ENCODE measurements at regions not wholly inside any gene's neighbourhood (a gene's known extent, or its start where the extent isn't known, plus 50 kb on each side); places are given as distances from the start of the nearest gene placed in this dataset.

DNA sequence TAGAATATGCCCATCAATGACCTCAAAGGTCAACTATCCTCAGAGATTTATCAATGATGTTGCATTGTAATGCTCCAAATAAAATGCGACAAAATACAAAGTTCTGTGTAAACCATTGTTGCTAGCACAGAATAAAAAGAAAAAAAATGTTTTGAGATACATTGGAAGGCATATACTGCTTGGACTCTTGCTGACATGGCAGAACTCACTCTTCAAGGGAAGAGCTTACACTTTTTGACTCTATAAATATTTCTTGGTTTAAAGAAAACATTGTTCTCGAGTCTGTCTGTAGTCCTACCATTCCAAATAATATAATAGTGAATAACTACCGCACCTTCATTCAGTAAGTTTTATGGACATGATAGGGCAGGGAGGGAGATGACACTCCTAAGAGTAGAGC, 178.7 kb upstream of the RSPO3 start:
- WGBS, 5 donors: 79 to 94% (median 86%) methylated on average over 3 of the region's 3 CpGs
- intact Hi-C loops (cut with DNase I; ENCODE audit: low total_unique reads): no loop called here

DNA sequence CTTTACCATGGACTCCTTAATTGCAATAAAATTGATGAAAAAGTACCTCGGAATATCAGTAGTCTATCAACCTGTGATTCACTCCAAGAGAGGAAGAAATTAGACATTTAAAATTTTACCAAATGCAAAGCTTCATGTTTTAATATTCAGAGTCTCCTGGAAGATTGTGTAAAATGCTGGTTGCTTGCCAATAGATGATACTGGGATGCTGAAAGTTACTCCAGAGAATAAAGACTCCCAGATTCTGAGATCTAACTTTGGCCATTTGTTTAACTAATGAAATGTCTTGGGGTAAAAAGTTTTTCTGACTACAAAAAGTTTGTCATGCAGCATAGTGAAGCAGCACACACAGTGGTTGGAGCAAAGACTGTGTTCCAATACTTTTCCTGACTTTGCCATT, 176.7 kb upstream of the RSPO3 start:
- Histone ChIP-seq H3K4me1 (no peaks in the 10 kb centered on the region), H3K36me3 (no peaks in the 10 kb centered on the region), H3K4me3 (no peak overlapping the region), H3K27me3 (replicated peaks in 1 of 7) (no peaks in the 10 kb centered on the region), H3K27ac (no peak overlapping the region), H3K9me3 (no peaks in the 10 kb centered on the region)
- TF ChIP-seq, protein P1, sequence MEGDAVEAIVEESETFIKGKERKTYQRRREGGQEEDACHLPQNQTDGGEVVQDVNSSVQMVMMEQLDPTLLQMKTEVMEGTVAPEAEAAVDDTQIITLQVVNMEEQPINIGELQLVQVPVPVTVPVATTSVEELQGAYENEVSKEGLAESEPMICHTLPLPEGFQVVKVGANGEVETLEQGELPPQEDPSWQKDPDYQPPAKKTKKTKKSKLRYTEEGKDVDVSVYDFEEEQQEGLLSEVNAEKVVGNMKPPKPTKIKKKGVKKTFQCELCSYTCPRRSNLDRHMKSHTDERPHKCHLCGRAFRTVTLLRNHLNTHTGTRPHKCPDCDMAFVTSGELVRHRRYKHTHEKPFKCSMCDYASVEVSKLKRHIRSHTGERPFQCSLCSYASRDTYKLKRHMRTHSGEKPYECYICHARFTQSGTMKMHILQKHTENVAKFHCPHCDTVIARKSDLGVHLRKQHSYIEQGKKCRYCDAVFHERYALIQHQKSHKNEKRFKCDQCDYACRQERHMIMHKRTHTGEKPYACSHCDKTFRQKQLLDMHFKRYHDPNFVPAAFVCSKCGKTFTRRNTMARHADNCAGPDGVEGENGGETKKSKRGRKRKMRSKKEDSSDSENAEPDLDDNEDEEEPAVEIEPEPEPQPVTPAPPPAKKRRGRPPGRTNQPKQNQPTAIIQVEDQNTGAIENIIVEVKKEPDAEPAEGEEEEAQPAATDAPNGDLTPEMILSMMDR (IDR thresholded peaks at IDR 0.05 in 8 of 11, conservative IDR thresholded peaks at IDR 0.05 in 3 of 11): no peak
- TF ChIP-seq POLR2A (IDR thresholded peaks at IDR 0.05): no peak
- TF ChIP-seq POLR2AphosphoS5 (IDR thresholded peaks at IDR 0.05): no peak
- DNase-seq: no peak
- intact Hi-C loops (cut with DNase I; ENCODE audit: low total_unique reads): no loop called here
- 79 to 100% (median 86%) methylated on average over 1 of the region's 1 CpG for WGBS, 5 donors

More for the DNA sequence above, 178.7 kb upstream of the RSPO3 start:
- H3K4me1 ChIP-seq: no peaks in the 10 kb centered on the region
- no peak for DNase-seq
- no peaks in the 10 kb centered on the region for H3K9me3 ChIP-seq
- H3K27me3 ChIP-seq (replicated peaks in 1 of 7): no peaks in the 10 kb centered on the region
- H3K27ac ChIP-seq: no peak overlapping the region
- H3K4me3 ChIP-seq: no peak overlapping the region
- TF ChIP-seq POLR2AphosphoS5 (IDR thresholded peaks at IDR 0.05) (no peak), POLR2A (IDR thresholded peaks at IDR 0.05) (no peak)
- TF ChIP-seq, protein P1 (IDR thresholded peaks at IDR 0.05 in 8 of 11, conservative IDR thresholded peaks at IDR 0.05 in 3 of 11): no peak
- no peaks in the 10 kb centered on the region for H3K36me3 ChIP-seq

DNA sequence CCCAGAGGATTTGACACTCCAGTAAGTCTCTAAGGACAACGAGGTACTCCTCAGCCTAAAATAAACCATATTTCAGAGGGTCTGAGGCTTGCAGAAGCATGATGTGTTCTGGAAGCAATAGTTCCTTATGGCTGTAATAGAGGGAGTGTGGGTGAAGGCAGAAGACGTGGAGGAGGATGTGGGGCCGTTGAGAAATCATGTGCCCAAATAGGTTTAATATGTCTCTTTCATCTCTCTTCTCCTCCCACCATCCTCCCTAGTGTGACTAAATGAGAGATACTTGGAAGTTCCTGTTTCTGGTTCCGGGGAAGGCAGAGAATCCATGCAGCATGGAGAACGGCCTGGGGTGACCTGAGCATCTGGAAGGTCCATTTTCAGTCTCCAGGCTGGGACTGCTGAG, 174.0 kb upstream of the RSPO3 start:
- whole genome bisulfite sequencing, 5 donors: 50 to 72% (median 55%) methylated on average over 5 of the region's 5 CpGs
- no peak for DNase-seq
- H3K27ac ChIP-seq: no peak overlapping the region
- intact Hi-C loops (cut with DNase I; ENCODE audit: low total_unique reads): no loop called here
- H3K4me1 ChIP-seq: no peaks in the 10 kb centered on the region
- H3K36me3 ChIP-seq: no peaks in the 10 kb centered on the region
- H3K9me3 ChIP-seq: no peaks in the 10 kb centered on the region
- no peak overlapping the region for H3K4me3 ChIP-seq
- TF ChIP-seq, protein P1 (IDR thresholded peaks at IDR 0.05 in 8 of 11, conservative IDR thresholded peaks at IDR 0.05 in 3 of 11): no peak
- TF ChIP-seq POLR2AphosphoS5 (IDR thresholded peaks at IDR 0.05) (no peak), POLR2A (IDR thresholded peaks at IDR 0.05) (no peak)
- H3K27me3 ChIP-seq (replicated peaks in 1 of 7): no peaks in the 10 kb centered on the region

DNA sequence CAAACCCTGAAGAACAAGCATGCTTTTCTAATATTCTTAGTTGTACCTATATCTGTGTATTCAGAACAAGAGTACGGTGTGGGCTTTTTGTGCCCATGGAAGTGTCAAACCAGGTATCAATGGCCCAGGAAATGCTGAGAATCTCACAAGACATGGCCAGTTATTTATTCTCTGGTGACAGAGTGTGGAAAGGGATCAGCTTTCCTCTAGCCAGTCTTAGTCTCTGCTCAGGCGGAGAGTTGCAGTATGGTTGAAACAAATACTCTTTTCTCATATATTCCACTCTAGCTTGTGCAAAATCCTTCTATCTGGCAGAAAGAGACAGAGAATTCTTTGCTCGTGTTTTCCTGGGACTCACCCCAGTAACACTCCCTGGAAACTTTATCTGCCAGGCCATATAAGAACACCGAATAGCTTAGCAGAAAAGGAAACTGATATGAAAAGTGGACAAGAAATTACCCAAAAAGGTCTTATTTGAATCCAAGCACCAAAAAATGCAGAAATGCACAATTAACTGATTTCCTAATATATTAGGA, 173.3 kb upstream of the RSPO3 start:
- DNase-seq: no peak
- intact Hi-C loops (cut with DNase I; ENCODE audit: low total_unique reads): no loop called here
- no peaks in the 10 kb centered on the region for H3K27me3 ChIP-seq (replicated peaks in 1 of 7)
- H3K4me3 ChIP-seq: no peak overlapping the region
- no peaks in the 10 kb centered on the region for H3K36me3 ChIP-seq
- no peaks in the 10 kb centered on the region for H3K4me1 ChIP-seq
- TF ChIP-seq POLR2A (IDR thresholded peaks at IDR 0.05) (no peak), POLR2AphosphoS5 (IDR thresholded peaks at IDR 0.05) (no peak)
- TF ChIP-seq, protein P1 (IDR thresholded peaks at IDR 0.05 in 8 of 11, conservative IDR thresholded peaks at IDR 0.05 in 3 of 11): no peak
- H3K27ac ChIP-seq: no peak overlapping the region
- H3K9me3 ChIP-seq: no peaks in the 10 kb centered on the region
- 75 to 90% (median 79%) methylated on average over 4 of the region's 4 CpGs for WGBS, 5 donors

Measured in spleen (tissue), 11 donors.